NCI-H748 (cell line): ENCODE measurements at regions not wholly inside any gene's neighbourhood (a gene's known extent, or its start where the extent isn't known, plus 50 kb on each side); places are given as distances from the start of the nearest gene placed in this dataset.
"Not testable (repeated sequence)": the region's sequence is repeated elsewhere in the genome, so short reads cannot be mapped to it uniquely, and the experiment has no call there.

Experiments
- DNase-seq: peaks from one replicate; lab custom pipeline; 2025; ENCODE audit not compliant: unreplicated experiment; lab: John Stamatoyannopoulos, UW

GRCh38 chr12:131533139-131533538 is 177.8 kb upstream of the SFSWAP start:
- no peak for DNase-seq

- DNase-seq = no peak
Measured at GRCh38 chr12:131535779-131536178, 175.1 kb upstream of the SFSWAP start.

- DNase-seq = no peak
Measured at GRCh38 chr12:131536337-131536736, 174.6 kb upstream of the SFSWAP start.

GRCh38 chr12:131536766-131537165 is 174.1 kb upstream of the SFSWAP start:
- no peak for DNase-seq

- no peak for DNase-seq
Measured at GRCh38 chr12:131537267-131537958, 173.5 kb upstream of the SFSWAP start.

- no peak for DNase-seq
Measured at GRCh38 chr12:131539381-131539780, 171.5 kb upstream of the SFSWAP start.

GRCh38 chr12:131540138-131540623 is 170.7 kb upstream of the SFSWAP start:
- no peak for DNase-seq

GRCh38 chr12:131541512-131541911 is 169.4 kb upstream of the SFSWAP start:
- not testable (repeated sequence) for DNase-seq

GRCh38 chr12:131542351-131542750 is 168.5 kb upstream of the SFSWAP start:
- DNase-seq = no peak

- no peak for DNase-seq
Measured at GRCh38 chr12:131543040-131543439, 167.8 kb upstream of the SFSWAP start.

- no peak for DNase-seq
Measured at GRCh38 chr12:131547555-131547954, 163.3 kb upstream of the SFSWAP start.

GRCh38 chr12:131550121-131550520 is 160.8 kb upstream of the SFSWAP start:
- no peak for DNase-seq

GRCh38 chr12:131551675-131552491 is 159.0 kb upstream of the SFSWAP start:
- DNase-seq = no peak

- DNase-seq = no peak
Measured at GRCh38 chr12:131552492-131552863, 158.4 kb upstream of the SFSWAP start.

GRCh38 chr12:131553096-131553777 is 157.7 kb upstream of the SFSWAP start:
- DNase-seq = no peak

- DNase-seq = no peak
Measured at GRCh38 chr12:131555197-131555846, 155.6 kb upstream of the SFSWAP start.

GRCh38 chr12:131555866-131556265 is 155.0 kb upstream of the SFSWAP start:
- DNase-seq = no peak

- DNase-seq = no peak
Measured at GRCh38 chr12:131557078-131557709, 153.7 kb upstream of the SFSWAP start.

GRCh38 chr12:131559517-131560516 is 151.1 kb upstream of the SFSWAP start:
- DNase-seq = peak; percentile 4

- DNase-seq = no peak
Measured at GRCh38 chr12:131561051-131561450, 149.8 kb upstream of the SFSWAP start.
